GM12873 (cell line): ENCODE measurements at regions not wholly inside any gene's neighbourhood (a gene's known extent, or its start where the extent isn't known, plus 50 kb on each side); places are given as distances from the start of the nearest gene placed in this dataset.

Experiments
- CTCF ChIP-seq: IDR thresholded peaks from 2 replicates; pipeline ENCODE4 v1.5.1; 2012; ENCODE audit warnings: low read depth, mild to moderate bottlenecking, moderate library complexity, low read length, control low read depth; ENCODE audit not compliant: insufficient read depth; ENCODE audit errors: missing control alignments

DNA sequence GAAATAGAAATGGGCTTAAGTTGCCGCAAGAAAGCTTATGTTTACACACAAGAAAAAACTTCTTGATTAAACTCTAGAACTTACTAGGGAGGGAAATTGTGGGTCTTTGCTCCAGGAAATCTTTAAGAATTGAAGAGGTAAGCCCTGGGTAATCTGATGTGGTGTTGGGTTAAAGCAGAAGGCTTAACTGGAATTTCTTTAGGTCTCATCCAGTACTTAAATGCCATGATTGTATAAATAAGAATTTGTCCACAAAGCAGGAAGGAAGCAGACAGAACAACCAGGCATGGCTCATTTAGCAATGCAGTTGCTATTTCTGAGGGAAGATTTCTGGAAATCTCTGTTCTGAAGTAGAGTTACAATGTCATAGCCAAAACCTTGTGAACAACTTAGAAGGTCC, 360.4 kb downstream of the KLF5 start:
- no peak for TF ChIP-seq CTCF

DNA sequence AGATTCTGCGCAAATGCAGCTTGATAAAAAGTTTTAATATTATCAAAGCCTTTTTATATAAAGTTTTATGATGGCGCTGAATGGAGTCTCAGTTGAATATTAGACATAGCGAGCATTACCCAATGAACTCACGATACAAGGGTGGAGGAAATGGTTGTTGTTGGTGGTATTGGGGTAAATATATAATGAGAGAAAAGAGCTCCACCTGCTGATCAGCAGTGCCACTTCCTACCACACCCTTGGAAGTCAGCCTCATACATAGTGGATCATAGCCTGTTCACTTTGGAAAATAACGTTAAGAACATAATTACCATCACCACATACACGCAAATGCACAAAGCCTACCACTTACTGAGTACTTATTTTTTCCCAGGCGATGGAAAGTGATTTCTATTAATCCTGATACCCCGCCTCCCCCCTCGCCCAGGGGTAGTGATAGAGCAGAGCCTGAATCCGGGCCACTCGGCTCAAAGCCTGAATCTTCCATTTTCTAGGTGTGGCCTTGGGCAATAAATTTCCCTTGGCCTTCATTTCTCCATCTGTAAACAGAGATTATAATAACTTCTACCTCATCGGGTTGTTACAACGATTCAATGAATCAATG, 358.3 kb downstream of the KLF5 start:
- TF ChIP-seq CTCF, result peak; percentile 23

- no peak for TF ChIP-seq CTCF
These were observed 357.3 kb downstream of the KLF5 start for GRCh38 chr13:73416093-73416492.

- TF ChIP-seq CTCF, result no peak
These were observed 354.9 kb downstream of the KLF5 start for GRCh38 chr13:73413656-73414055.

GRCh38 chr13:73412933-73413332, 354.1 kb downstream of the KLF5 start:
- TF ChIP-seq CTCF, result no peak

DNA sequence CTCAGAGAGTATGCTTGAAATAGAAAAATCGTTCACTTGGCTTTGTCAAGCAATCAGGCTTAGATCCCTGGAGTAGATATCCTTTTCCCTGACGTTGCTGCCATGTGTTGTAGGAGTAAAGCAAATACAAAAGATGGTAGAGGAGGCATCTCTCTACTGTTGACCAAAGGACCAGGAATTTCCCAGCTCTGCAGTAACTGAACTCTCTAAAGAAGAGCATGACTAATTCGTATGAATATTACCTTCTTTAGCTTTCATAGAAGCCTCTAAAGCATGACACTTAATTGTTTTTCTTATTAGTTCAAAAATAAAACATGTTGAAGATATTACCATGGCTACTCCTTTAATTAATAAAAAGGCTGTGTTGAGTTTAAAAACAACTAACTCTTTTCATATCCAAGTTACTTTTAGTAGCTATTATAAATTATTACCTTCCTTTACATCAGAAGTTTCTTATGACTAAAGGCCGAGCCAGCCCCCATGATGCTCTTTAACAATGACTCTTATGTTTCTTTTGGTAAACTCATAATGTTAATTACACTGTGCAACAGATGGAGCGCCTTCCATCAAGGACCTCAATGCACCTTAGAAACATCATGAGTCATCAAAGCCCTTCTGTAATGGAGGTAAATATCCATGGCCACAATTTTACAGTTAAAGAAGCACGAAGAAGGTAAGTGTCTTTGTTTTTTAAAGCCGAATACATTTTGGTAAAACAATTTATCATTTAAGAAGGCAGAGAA, 352.4 kb downstream of the KLF5 start:
- no peak for TF ChIP-seq CTCF

DNA sequence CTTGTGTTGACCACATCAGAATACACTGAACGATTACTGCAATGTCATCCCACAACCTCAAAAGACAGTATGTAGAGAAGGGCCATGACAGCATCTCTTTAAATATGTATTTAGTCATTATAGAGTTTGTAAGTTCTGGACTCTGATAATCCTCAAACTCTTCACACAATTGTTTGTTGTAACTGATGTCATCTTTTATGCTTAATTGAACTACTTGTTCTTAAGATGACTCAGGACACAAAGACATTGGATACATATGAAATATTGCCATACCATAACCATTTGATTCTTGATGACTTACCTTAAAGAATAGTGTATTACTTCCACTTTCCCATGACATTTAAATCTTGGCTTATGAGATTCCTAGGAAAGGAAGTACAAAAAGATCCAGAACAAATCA, 347.6 kb downstream of the KLF5 start:
- no peak for TF ChIP-seq CTCF
